SH-SY5Y (cell line): ENCODE measurements at regions not wholly inside any gene's neighbourhood (a gene's known extent, or its start where the extent isn't known, plus 50 kb on each side); places are given as distances from the start of the nearest gene placed in this dataset.

Source experiments
- GATA2 ChIP-seq: IDR thresholded peaks from 2 replicates; pipeline ENCODE4 v1.6.1; 2011; ENCODE audit warnings: mild to moderate bottlenecking, low read depth, low read length
- GATA3 ChIP-seq: IDR thresholded peaks from 2 replicates; pipeline ENCODE4 v1.6.1; 2011; ENCODE audit warnings: low read depth, mild to moderate bottlenecking, low read length, moderate library complexity

- TF ChIP-seq GATA3, result no peak
- TF ChIP-seq GATA2, result no peak; the same call in 1 of the 2 replicates
Measured at GRCh38 chr18:10169064-10169562, 255.3 kb downstream of the VAPA start.
